GM18951 (cell line): ENCODE measurements at regions not wholly inside any gene's neighbourhood (a gene's known extent, or its start where the extent isn't known, plus 50 kb on each side); places are given as distances from the start of the nearest gene placed in this dataset.

Experiments used
- POLR2A ChIP-seq: IDR thresholded peaks from 4 replicates; pipeline ENCODE4 v1.6.1; 2011; ENCODE audit warnings: mild to moderate bottlenecking; ENCODE audit not compliant: insufficient read length, insufficient read depth; ENCODE audit errors: extremely low read depth
- in situ Hi-C: fragments of 300-500 bp; cut with MboI; formaldehyde crosslinking; loops from one replicate; pipeline ENCODE4 v1.12.0; 2022; ENCODE audit warnings: low sequenced_read_pairs, mixed read lengths, inconsistent platforms; ENCODE audit not compliant: unreplicated experiment

DNA sequence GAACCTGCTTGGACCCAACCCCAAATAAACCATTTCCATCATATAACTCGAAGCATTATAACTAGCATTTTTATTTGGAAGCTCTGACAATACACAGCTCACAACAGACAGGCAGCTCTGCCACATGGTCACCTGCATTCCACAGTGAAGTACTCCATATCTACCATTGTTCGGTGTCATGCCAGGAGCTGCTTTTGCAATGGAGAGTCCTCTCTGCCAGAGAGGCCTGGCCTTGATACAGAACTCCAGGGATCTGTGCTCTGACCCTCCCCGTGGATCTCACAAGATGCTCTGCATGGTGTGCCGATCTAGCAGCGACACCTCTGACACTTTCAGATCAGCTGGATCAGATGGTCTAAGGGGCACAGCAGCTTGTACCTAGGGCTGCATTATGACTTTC is 109.6 kb downstream of the SYF2 start:
- TF ChIP-seq POLR2A: no peak

DNA sequence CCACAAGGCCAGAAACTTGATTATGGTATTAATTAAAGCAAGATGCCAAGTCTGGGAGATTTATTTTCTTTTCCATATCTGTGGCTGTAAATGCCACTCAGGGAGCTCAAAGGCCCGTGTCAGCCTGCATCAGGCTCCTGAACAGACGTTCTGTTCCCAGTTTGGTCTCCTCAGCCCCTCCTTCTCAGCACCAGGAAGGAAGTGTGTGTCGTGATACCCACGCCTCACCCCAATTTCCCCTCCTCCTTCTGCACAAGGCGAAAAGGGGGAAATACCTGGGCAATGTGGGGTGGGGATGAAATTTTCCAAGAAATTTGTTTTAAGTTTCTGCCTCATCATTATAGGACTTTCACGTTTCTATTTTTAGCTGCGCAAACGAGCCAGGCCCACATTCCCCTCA is 112.0 kb downstream of the SYF2 start:
- TF ChIP-seq POLR2A: no peak

More for the DNA sequence above, 109.6 kb downstream of the SYF2 start:
- in situ Hi-C loops: no loop called here

DNA sequence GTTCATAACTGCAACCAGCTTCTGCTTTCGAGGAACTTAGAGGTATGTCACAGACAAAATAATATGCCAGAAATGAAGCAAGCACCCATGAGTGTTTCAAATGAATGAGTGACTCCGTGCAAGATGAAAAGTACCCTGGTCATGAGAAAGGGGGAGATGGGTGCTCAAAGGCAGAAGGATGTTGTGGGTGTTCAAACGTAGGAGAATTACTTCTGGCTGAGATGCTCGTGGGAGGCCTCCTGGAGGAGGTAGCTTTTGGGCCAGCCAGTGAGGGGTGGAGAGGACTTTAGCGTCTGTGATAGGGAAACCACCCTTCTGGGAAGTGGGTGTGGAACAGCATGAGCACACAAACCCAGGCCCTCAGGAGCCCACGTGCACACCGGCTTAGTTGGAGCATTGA is 113.8 kb downstream of the SYF2 start:
- no peak for TF ChIP-seq POLR2A
- in situ Hi-C loops: loop anchor here (10.0 kb wide), 1 partner anchor 274 kb away; no protein-coding TSS in a partner anchor

More for the DNA sequence above, 112.0 kb downstream of the SYF2 start:
- in situ Hi-C loops: no loop called here

DNA sequence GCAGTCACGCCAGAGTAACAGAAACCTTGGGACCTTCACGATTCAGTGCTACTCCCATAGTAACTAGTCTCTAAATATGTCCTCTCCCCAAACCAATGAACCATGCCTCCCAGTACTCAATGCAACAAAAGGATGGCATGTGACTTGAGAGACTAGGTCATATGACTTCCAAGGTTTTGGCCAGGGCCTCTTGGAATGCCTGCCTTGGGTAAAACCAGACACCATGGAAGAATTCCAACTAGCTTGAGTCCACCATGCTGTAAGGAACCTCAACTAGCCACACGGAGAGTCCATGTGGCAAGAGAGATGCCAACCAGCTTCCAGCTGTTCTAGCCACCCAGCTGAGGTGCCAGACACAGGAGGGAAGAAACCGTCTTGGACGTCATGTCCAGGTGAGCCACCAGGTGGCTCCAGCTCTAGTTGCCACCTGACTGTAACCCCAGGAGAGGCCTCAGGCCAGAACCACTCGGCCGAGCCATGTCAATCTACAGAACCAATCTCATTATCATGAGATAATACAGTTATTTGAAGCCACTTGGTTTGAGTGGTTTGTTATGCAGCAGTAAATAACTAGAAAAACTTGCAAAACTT is 115.0 kb downstream of the SYF2 start:
- TF ChIP-seq POLR2A: no peak
- in situ Hi-C loops: loop anchor here (10.0 kb wide), 1 partner anchor 273 kb away; no protein-coding TSS in a partner anchor

DNA sequence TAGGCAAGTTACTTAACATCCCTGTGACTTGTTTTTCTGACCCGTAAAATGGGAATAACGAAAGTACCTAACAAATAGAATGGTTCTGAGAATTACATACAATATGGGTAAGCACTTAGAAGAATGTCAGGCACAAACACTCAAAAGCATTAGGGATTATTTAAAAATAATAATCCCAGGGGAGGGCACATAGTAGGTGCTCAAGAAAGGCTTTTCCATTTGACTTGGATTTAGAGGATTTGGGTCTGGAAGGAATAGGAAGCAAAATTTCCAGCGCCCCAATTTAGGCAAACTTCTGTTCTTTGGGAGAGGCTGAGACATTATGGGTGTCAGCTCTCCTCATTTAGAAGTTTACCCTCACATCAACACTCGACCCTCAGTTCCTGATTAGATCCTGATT is 115.5 kb downstream of the SYF2 start:
- in situ Hi-C loops: loop anchor here (10.0 kb wide), 1 partner anchor 272 kb away; no protein-coding TSS in a partner anchor
- TF ChIP-seq POLR2A: no peak

DNA sequence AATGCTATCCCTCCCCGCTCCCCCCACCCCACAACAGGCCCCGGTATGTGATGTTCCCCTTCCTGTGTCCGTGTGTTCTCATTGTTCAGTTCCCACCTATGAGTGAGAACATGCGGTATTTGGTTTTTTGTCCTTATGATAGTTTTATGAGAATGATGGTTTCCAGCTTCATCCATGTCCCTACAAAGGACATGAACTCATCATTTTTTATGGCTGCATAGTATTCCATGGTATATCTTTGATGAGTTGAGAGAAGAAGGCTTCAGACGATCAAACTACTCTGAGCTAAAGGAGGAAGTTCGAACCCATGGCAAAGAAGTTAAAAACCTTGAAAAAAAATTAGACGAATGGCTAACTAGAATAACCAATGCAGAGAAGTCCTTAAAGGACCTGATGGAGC is 116.2 kb downstream of the SYF2 start:
- in situ Hi-C loops: loop anchor here (10.0 kb wide), 1 partner anchor 271 kb away; no protein-coding TSS in a partner anchor

DNA sequence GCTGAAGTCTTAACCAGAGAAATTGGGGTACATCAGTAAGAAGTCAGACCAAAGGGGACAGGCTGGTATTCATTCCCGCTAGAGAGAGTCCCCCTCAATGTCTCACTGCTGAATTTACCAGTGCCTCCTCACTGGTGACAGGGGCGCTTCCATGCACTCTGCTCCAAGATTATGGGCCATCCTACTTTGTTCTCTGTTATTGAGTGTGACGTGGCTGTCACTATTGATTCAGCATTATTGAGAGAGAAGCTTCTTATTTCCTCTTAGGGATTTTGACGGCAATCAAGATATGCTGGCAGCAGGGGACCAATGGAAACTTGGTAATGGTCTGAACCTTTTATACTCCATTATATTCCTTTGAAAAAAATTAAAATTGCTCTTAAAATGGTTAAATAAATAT is 118.6 kb downstream of the SYF2 start:
- no peak for TF ChIP-seq POLR2A
- in situ Hi-C loops: loop anchor here (10.0 kb wide), 1 partner anchor 269 kb away; no protein-coding TSS in a partner anchor

DNA sequence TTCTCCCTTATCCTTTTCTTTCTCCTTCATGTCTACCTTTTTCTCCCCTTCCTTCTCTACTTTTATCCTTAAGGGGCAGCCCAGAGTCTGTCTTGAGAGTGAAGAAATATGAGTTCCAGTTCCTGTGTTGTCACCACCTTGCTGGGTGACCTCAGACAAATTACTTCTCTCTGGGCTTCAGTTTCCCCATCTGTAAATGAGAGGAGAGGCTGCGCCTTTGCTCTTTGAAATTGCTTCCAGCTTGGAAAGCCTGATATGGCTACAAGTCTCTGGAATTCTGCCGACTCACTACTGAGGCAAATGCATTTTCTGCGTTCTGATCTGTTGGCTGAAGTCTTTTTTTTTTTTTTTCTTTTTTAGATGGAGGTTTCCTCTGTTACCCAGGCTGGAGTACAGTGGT is 119.2 kb downstream of the SYF2 start:
- TF ChIP-seq POLR2A: no peak
- in situ Hi-C loops: loop anchor here (10.0 kb wide), 1 partner anchor 268 kb away; no protein-coding TSS in a partner anchor

DNA sequence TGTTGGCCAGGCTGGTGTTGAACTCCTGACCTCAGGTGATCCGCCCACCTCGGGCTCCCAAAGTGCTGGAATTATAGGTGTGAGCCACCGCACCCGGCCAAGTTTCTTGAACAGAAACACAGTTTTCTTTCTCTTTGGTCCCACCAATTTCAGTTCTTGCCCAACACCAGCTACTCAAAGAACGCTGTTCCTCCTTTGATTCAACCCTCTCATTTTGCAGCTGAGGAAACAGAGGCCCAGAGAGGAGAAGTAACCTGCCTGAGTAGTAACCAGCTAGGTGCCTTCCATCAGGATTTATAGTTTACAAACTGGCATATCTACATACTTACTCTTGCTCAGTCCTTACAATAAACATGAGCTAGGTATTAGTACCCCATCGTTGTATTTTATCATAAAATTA is 119.9 kb downstream of the SYF2 start:
- TF ChIP-seq POLR2A: no peak
- in situ Hi-C loops: loop anchor here (10.0 kb wide), 1 partner anchor 268 kb away; no protein-coding TSS in a partner anchor

DNA sequence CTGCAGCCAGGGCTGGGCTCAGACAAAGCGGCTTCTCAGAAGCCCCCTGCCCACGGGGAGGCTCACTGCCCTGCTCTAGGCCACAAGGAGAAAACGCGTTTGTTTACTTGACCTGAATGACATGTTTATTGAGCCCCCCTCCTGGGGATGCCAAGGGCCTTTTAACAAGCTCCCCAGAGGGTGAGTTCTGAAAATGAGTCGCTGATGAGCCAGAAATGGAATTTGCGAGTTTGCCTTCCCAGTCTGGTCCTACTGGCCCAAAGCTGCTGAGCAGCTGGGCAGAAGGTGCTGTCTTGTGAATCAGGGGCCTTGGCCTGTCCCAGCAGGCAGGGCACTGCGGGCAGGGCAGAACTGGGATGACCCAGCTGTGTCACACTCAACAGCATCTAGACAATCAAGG is 120.6 kb downstream of the SYF2 start:
- TF ChIP-seq POLR2A: no peak
- in situ Hi-C loops: loop anchor here (10.0 kb wide), 1 partner anchor 267 kb away; no protein-coding TSS in a partner anchor

DNA sequence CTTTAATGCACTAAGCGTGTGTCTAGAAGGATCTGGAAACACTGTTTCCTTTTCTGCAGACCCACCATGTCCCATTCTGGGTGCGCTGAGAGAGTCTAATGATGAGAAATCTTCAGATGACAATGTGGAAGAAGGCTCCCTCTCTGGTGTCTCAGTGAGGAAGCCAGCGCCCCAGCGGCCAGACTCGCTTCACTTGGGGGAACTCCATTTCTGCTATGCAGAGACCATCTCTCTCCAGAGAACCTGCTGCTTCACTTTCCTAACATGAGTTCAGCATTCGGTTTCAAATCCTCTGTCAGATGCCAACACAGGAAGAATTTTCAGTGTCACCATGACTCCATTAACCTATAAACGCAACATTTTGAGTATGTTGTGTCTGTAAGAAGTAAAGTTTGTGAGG is 121.8 kb downstream of the SYF2 start:
- in situ Hi-C loops: loop anchor here (10.0 kb wide), 1 partner anchor 266 kb away; no protein-coding TSS in a partner anchor
- no peak for TF ChIP-seq POLR2A

DNA sequence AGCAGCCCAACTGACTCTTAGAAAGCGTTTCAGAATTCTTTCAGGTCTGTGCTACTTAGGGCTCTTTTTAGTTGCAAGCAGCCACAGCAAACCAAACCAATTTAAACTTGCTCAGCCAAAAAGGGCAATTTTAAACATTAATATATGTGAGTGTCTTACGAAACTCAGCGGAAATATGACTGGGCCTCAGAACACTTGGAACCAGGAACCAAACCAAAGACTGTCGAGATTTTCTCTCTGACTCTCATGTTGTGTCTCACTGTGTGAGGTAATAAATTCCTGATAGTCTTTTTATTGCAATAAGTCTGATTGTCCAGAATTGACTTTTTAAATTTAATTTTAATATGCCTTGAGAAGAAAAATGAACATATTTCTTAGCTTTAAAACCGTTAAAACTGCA is 122.3 kb downstream of the SYF2 start:
- TF ChIP-seq POLR2A: no peak
- in situ Hi-C loops: loop anchor here (10.0 kb wide), 1 partner anchor 265 kb away; no protein-coding TSS in a partner anchor

DNA sequence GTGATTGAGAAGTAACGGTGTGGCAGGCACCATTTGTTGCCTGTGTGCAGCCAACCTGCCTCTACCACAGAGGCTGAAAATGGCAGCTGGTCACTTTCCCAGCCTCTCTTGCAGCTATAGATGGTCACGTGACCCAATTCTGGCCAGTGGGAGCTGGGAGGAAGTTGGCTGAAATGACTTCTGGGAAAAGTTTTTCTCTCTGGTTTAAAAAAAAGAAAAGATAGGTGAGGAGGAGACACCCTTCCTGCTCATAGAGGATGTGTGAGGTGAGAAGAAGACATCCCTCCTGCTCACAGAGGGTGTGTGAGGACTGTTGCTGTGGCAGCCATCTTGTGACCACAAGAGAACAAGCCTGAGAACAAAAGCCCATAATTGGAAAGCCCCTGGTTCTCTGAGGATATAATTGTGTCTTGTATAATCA is 122.8 kb downstream of the SYF2 start:
- TF ChIP-seq POLR2A: no peak
- in situ Hi-C loops: no loop called here

DNA sequence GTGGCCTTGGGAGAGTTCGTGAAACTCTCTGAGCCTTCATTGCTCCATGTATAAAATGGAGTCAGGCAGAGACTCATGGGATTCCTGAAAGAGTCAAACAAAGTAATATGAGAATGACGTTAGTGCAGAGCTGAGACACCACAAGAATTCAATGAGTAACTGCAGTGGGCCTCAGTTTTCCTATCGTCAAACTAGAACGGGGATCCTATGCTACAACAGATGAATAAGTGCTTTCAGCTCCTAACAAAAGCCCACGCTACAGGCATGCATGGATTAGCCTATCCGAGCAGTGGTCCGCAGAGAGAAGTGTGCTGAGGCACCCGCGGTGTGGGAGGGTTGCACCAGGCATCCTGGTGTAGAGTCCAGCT is 124.7 kb downstream of the SYF2 start:
- no peak for TF ChIP-seq POLR2A
- in situ Hi-C loops: no loop called here
